CD4-positive, alpha-beta T cell treated with Interleukin-10 for 1 hour (primary cell): ENCODE measurements at regions not wholly inside any gene's neighbourhood (a gene's known extent, or its start where the extent isn't known, plus 50 kb on each side); places are given as distances from the start of the nearest gene placed in this dataset.

Source experiments
- DNase-seq: peaks from one replicate; pipeline ENCODE4 v3.0.0-alpha.2; 2020

DNA sequence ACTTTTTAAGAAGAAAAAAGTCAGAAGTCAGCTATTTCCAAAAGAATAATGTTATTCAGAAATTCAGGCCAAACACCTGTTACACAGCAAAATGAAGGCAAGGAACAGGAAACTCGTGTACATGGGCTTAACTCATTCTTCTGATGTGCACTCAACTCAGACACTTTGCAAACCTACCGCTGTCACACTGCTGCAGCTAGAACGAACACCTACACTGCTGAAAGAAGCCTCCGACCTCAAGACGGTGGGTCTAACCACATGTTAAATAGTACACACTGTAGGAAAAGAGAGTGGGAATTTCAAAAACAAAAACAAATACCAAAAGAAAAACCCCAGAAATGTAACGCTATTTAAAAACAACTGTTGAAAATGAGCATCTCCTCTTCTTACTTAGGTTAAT, 384.5 kb downstream of the IRX1 start:
- DNase-seq = no peak

GRCh38 chr5:3987867-3988266, 392.2 kb downstream of the IRX1 start:
- DNase-seq = no peak

- DNase-seq = no peak
Observed at GRCh38 chr5:3993856-3994473, 398.3 kb downstream of the IRX1 start.

GRCh38 chr5:3994628-3995027, 399.0 kb downstream of the IRX1 start:
- no peak for DNase-seq

GRCh38 chr5:3995954-3996619, 400.5 kb downstream of the IRX1 start:
- no peak for DNase-seq

DNA sequence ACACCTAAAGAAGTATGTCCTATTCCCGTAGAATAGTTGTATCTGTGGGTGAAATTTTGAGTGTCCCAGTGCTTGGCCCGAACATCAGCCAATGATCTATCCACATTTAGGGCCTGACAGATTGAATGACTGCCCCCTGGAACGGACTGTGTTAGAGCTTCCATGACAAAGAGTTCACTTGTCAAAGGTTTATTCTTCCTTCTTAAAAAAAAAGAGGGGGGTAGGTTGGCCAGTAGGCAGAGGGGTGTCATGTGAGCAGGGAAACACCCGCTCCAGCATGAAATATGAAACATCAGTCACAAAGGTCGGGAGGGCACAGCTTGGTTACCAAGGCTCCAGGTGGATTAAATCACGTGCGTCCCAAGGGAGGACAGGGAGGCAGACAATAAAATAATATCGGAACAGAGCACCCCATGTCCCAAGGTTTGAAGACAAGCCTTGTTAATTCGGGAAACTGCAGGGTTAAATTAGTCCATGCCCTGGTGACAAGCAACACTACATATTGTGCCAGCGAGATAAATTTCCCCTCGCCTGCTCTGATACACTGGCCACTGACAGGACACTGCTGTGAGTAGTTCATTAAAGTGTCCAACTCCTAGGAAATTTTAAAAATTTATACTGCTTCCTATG, 401.2 kb downstream of the IRX1 start:
- no peak for DNase-seq

- DNase-seq = no peak
Observed at GRCh38 chr5:3997670-3998069, 402.0 kb downstream of the IRX1 start.

DNA sequence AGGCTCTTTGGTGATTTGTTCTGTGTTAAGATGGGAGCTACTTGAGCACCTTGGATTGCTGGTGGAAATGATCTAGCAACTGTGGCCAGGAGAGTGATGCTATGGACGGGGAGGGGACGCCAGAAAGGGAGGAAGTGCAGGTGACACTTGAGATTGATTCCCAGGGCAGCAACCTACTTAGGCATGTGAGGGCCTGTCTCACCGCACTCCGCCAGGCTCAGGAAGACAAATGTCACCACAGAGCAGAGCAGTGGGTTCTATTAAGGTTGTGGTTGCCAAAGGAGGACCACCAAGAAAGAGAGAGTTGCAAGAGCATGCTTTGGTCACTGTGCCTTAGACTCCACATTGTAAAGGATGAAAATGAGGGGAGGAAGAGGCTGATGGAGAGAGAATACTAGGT, 404.3 kb downstream of the IRX1 start:
- no peak for DNase-seq

DNA sequence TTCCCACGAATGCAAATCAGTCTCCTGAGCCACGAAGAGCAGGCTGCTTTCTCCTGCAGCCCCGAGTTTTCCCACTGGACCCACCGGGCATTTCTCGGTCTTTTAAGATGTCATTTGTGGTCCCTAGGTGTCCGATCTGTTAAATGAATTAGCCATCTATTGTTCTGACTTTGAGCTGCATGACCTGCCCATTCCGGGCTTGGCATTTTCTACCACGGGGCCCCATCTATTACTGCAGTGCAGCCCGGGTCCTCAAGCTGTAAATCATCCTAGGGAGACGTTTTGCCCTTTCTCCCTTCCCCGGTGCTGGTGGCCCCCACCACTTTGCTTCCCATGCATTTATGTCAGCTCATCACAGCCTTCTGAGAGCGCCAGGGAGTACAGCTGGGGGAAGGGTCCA, 405.4 kb downstream of the IRX1 start:
- DNase-seq = no peak

DNA sequence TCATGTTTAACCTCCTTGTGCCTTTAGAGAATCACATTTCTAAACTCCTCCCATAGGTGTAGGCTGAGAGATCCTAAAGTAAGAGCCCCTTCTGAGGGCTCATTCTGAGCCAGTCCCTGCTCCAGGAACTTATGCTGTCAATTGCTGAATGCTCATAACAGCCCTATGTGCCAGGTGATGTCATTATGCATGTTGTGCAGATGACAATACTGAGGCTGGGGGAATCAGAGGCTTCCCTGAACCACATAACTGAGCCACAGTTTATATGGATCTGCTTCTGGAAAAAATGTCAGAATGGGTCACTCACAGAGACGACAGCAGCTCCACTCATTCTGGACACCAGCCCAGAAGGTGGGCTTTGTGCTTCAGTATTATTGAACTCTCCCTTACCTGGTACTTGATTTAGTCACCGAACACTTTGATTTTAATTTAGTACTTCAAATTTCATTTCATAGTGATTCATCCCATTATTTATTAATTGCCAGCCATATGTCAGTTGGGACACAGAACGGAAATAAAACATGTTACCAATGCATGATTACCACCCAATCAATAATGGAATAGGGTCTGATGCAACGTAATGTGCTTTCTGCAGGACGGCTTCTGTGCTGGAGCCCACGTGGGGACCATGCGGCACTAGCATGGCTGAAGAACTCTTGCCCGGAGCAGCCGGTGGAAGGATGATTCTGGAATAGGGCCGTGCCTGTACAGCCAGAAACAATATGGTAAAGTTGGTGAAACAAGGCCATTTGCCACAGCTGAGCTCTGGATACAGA, 406.3 kb downstream of the IRX1 start:
- no peak for DNase-seq

DNA sequence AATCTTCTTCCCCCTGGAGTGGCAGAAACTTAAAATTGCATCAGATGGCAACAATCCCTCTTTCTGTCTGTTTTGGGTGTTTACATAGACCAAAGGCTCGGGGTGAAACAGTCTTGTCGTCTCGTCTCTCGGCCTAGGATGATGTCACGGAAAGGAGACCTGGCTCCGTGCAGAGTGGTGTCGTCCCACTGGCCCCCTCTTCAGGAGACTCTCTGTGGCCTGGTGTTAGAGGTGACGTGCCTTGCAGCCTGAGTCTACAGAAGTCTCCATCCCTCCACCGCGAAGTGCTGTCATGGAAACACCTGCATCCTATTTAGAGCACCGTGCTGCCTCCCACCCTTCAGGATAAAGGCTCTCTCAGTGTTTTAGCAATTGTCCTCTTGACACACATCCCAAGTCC, 409.7 kb downstream of the IRX1 start:
- DNase-seq = no peak

- DNase-seq = no peak
Observed at GRCh38 chr5:4007001-4007400, 411.4 kb downstream of the IRX1 start.

- no peak for DNase-seq
Observed at GRCh38 chr5:4011943-4012342, 416.3 kb downstream of the IRX1 start.

DNA sequence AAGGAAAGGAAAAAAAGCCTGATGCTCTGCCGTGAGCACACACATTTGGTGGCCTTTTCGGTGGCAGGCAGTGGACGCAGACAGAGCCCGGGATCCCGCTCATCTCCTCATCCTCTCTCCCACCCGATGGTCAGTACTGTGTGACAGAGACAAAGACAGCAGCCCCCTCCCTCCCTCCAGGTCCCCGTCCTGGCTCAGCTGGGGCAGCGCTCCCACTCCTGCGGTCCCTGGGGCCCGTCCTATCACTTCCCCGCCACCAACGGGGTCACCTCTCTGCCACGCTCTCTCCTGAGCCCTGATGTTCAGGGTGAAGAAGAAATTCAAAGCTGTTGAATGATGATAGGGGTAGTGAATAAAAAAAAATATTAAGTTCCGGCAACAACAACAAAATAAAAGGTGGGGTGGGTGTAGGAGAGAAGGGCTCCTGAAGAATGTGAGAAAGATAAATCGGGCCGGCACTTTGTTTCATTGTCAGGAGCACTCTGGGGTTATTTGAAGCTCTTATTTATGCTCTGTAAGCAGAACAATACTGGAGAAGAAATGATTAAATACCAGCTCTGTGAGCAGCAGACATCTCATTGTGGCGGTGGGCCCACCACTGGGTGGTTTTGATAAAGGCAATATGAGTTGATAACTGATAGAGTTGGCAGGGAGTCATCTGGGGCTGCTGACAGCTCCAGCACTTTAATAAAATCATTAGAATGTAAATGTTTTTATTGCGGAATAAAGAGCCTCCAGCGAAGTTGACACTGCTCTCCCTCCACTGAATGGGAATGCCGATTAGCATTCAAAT, 417.7 kb downstream of the IRX1 start:
- no peak for DNase-seq

- DNase-seq = no peak
Observed at GRCh38 chr5:4015709-4016108, 420.1 kb downstream of the IRX1 start.

GRCh38 chr5:4017076-4017803, 421.6 kb downstream of the IRX1 start:
- DNase-seq = no peak

GRCh38 chr5:4018007-4018406, 422.4 kb downstream of the IRX1 start:
- DNase-seq = no peak

- DNase-seq = no peak
Observed at GRCh38 chr5:4019009-4019769, 423.6 kb downstream of the IRX1 start.

GRCh38 chr5:4019841-4020240, 424.2 kb downstream of the IRX1 start:
- no peak for DNase-seq

DNA sequence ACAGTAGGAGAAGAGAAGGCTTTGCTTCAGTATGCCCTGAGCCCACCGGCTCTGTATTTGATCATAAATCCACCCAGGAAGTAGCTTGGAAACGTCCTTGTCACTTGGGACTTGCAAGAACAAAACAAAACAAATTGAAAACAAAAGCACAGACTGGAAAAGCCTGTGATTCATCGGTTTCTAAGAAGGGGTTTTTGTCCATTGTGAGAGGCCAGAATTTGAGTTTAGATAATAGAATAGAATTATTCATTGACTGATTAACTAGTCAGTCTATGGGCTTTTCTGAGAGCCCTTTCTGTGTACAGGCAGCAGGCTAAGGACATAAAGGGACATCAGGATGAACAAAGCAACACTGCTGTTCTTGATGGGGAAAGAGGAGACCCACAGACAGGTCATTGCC, 424.8 kb downstream of the IRX1 start:
- DNase-seq = no peak

DNA sequence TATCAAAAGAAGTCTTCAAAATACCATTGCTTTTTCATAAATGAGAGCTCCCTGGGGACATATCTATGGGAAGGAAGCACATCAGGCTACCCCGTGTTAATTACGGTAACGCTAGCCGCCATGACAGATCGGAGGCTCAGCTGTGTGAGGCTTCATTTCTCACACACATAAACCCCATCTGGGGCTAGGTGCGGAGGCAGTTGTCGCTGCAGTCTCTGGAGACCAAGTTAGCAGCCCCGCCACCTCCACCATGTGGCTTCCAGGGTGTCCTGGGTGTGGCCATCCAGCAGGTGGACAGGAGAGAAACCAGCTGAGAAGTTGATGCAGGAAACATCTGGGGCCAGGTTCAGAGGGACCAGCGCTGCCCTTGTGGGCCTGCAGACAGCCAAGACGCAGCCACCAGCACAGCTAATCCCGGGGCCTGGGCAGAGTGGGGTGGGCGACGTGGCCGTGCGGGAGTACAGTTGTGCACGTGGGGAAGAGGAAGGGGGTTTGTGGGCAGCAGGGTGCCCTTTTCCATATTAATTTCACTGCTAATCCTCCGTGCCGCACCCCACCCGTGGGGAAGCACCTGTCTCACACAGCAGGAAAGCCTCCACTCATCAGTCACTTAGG, 426.5 kb downstream of the IRX1 start:
- no peak for DNase-seq
